ENCODE measurements at regions not wholly inside any gene's neighbourhood (a gene's known extent, or its start where the extent isn't known, plus 50 kb on each side); places are given as distances from the start of the nearest gene placed in this dataset.
"Not testable (repeated sequence)": the region's sequence is repeated elsewhere in the genome, so short reads cannot be mapped to it uniquely, and the experiment has no call there.

DNA sequence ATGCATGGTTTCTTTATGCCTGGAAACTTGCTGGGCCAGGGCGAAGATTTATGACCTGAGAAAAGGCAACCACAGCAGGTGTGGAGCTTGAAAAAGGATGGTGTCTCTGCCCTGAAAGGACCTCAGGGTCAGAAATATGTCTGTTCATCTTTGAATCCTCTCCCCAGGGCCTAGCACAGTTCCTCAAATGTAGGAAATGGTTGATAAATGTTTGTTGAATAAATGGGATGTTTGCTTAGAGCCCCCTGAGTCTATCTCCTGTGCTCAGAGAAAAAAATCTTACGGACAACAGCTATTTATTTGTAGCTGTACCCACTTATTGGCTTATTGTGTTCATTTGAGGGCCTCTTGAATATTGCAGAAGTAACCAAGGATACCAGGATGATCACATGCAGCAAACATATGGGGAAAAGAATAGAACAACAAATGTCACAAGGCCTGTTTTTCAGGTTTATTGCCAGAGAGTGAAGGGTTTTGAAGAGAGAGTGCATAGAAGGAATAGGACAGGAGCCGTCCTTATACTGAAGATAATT, 114.5 kb downstream of the KLF5 start:
- FAIRE-seq, result no peak

DNA sequence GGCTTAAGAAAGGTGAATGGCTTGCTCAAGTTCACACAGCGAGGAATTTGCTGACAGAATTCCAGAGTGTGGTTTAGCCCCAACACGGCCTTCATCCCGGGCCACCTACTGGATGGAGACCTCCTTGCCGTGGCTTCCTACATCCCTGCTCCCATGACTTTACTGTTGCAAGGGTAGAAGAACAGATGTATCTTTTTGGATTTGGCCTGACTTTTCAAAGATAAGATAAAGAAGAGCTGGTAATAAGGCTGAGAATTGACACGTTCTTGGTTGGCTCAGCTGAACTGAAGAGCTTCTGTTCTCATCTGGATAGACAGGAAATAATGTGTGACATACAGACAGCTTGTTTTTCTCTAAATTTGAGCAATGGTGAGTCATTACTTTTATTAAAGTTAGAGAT, 113.1 kb downstream of the KLF5 start:
- no peak for FAIRE-seq

DNA sequence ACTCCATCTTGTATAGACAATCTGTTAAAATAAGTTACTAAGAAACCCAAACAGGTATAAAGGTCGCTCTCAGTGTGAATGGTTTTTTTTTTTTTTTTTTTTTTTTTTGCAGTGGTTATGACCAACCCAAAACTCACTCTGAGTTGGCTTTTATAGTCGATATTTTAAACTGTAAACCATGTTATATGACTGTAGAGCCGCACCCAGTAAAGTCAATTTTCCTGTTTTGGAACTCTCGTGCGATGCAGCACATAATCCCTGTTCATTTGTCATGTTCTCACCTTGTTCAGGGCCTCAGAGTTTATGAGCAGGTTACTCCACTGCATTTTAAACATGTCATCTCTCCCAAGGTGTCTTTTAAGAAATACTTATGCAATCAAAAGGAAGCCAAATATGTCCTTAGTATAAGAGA, 112.5 kb downstream of the KLF5 start:
- FAIRE-seq, result no peak

DNA sequence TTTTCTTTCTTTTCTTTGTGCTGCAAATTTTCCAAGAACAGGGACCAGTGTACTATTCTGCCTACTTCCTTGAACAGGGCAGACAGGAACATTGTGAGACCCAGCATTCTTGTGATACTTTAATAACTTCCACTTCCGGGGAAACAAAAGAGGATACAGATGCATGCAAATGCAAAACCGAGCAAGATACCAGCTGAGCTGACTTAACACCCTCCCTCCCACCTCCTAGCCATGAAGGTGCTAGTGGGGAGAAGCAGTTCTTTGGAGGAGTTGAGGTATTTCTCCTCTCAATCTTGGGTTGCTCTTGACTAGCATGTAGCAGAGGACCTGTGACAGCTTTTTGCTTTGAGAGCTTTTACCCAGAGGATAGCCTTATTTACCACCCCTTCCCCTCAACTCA, 111.2 kb downstream of the KLF5 start:
- no peak for FAIRE-seq

DNA sequence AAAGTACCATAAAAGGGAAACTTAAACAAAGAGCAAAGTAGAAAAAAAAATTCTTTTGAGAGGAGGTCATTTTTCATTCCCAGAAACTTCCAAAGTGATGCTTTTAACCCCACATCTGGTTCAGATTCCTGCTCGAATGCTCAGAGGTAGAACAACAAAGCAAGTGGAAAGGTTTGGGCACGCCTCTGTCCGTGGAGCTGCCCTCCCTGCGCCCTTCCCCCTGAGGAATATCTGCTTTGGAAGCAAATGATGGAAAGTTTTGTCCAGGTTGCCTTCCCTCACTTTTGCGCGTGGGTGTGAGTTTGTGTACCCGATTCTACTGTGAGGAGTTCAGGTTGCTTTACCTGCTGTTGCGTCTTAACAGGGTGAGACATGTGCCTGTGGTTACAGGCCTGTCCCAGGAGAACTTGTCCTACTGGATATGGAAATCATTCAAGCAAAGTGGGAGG, 110.2 kb downstream of the KLF5 start:
- no peak for FAIRE-seq

DNA sequence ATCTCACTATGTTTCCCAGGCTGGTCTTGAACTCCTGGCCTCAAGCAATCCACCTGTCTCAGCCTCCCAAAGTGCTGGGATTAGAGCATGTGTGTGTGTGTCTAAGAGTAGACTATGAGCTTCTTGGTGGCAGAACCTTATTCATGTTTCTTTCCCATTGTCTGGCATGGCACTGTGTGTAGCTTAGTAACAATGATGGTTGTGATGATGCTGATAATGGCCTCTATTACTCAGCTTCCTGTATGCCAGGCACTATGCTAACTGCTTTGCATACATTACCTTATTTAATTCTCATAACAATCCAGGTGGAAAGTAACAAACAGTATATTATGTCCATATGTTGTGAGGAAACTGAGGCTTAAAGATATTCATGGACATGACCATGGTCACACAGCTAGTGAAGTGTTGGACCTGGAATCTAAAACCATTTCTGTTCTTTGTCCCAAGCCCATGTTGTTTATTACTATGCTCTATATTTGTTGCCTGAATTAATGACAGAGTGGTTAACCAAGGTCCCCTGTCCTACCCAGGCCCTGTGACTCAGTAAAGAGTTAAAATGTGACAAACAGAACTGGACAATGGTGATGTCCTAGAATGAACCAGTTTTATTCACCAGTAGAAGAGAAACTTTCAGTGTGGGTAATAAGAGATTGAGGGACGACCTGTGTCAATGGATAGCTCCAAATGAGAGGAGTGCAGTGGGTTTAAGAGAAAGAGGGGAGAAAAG, 109.6 kb downstream of the KLF5 start:
- FAIRE-seq, result no peak

DNA sequence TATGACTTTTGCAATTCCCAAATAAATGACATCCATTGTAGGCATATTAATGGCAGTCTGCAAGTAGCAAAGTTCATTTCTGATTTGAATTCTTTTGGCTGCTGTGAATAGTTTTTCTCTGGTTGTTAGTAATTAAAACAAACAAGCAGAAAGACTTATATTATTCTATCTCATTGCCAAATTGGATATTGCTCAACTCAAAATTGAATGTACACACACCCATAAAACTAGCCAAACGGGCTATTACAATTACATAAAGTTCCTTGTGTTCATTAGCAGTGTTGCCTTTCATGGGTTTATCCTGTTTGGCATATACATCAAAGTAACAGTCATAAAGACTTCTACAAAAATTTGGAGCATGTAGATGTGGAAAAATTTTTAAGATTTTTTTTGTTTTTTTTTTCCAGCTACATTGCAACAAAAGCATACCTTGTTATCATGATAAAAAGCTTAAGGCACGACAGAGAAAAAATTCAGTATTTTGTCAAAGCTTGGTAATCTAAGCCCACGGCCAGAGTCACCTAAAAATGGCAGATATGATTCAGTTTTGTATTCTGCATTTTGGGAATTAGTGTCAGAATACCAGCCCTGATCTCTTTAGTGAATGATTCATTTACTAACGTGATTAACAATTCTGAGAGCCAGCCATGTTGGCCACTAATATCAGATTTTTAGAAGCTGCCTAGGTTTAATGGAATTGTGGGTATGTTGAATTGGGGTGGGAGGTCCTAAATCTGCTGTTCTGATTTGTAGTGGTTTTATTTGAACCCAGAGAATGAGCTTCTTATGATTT, 108.4 kb downstream of the KLF5 start:
- no peak for FAIRE-seq

DNA sequence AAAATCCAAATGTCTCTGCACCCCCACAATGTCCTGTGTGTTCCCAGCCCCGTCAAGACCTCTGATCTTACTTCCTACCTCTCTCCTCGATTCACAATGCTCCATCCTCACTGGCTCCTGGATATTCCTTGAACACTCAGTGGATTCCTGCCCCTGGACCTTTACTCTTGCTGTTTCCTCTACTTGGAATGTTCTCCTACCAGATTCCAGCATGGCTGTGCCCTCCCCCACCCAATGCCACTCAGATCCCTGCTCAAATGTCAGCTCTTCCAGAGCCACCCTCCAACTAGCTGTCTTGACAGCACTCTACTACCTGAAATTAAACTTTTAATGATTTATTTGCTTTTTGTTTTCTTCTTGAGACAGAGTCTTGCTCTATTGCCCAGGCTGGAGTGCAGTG, 107.4 kb downstream of the KLF5 start:
- no peak for FAIRE-seq

DNA sequence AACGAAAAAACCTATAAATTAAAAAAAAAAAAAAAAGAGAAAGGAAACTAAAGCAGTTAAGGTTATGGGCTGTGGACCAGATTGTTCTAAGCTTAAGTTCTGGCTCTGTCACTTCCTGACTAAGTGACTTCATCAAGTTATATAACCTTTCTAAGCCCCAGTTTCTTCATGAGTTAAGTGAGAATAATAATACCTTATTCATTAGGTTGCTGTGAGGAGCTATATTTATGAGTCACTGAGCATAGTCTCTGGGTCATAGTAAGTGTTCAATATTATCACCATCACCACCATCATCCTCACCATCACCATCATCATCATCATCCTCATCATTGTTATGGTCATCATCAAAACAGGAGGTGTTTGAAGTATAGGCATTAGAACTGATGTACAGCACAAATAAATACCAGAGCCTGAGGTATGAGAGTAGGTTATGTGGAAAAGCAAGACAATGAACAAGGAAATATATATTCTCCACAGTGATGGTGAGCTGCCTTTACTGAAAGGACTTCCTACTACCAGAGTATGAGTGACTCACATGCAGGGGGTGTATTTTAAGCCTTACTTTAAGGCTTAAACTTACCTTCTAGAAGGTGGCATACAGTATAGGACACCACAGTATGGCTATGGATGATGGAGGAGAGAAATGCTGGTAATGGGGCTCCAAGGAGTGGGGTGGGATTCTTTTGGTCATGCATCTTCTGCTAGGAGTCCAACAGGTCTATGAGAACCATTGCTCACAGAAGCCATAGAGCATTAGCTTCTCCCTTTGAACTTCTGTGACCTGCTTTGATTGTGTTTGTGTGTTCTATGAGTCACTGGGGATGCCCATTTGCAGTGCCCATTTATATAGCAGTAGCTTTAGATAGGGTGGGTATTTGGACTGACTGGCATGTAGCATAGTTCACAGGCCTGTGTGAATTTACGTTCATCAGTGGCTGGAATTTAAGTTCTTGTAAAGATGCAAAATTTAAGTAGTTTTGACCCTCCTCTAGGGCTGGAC, 104.4 kb downstream of the KLF5 start:
- FAIRE-seq, result no peak

DNA sequence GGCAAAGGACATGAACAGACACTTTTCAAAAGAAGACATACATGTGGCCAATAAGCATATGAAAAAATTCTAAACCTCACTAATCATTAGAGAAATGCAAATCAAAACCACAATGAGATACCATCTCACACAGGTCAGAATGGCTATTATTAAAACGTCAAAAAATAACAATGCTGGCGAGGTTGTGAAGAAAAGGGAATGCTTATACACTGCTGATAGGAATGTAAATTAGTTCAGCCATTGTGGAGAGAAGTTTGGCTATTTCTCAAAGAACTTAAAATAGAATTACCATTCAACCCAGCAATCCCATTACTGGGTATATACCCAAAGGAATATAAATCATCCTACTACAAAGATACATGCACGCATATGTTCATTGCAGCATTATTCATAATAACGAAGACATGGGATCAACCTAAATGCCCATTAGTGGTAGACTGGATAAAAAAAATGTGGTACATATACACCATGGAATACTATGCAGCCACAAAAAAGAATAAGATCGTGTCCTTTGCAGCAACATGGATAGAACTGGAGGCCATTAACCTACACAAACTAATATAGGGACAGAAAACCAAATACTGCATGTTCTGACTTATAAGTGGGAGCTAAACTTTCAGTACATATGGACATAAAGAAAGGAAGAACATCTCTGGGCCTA, 101.7 kb downstream of the KLF5 start:
- FAIRE-seq, result not testable (repeated sequence)

DNA sequence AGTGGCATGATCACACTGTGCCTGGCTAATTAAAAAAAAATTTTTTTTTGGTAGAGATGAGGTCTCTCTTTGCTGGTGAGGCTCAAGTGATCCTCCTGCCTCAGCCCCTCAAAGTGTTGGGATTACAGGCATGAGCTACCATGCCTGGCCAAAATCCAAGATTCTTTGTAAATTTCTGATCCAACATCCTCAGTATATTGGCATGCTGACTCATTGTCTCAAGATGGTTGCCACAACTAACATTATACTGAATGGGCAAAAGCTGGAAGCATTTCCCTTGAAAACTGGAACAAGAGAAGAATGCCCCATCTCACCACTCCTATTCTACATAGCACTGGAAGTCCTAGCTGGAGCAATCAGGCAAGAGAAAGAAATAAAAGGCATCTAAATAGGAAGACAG, 100.0 kb downstream of the KLF5 start:
- no peak for FAIRE-seq

DNA sequence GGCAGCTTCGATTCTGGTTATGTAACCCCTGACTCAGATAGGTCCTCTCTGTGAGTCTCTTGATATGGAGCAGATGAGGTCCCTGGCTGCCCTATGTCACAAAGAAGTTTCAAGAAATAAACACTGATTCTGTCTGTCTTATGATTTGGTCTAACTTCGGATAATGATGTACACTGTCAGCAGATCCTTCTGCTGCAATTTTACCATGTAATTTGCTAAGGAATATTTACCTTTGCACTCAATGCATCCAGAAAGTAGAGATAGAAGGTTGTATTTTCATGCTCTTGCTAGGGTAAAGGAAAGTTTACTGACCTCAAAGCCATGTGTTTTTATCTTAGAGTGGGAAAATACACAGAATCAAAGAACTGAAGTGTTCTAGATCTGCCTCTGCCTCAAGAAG, 98.2 kb downstream of the KLF5 start:
- FAIRE-seq, result no peak

DNA sequence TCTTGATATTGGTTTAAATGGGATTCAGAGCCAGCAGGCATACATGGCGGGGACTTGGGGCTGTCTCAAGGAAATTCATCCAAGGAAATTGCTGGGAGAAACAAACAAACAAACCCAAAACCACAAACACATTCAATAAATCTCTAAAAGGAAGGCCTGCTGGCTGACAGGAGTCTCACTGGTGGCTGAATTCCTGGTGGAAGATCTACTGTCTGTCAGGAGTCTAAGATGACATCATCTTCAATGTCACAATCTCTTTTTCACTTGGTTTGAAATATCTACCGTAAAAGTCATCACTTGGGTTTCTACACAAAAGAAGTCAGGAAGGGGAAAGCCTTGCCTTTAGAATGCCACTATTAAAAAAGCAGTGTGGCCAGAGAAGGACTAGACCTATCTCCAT, 87.9 kb downstream of the KLF5 start:
- no peak for FAIRE-seq

DNA sequence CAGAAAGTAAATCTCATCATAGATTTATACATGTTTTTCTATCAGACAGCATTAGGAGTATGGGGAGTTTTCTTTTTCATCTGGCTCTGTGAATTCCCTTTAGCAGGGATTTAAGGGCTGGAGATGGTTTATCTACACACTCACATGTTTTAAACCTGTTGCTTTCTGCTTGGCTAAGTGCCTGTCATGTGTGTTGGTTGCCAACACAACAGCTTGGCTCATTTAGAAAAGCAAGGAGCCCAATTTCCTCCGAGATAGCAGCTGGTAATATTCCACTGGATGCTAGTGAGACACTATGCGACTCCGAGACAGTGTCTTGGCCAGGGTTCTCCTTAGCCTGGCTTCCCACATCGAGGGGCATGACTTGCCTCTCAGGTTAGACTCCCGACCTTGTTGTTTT, 83.3 kb downstream of the KLF5 start:
- FAIRE-seq, result no peak

DNA sequence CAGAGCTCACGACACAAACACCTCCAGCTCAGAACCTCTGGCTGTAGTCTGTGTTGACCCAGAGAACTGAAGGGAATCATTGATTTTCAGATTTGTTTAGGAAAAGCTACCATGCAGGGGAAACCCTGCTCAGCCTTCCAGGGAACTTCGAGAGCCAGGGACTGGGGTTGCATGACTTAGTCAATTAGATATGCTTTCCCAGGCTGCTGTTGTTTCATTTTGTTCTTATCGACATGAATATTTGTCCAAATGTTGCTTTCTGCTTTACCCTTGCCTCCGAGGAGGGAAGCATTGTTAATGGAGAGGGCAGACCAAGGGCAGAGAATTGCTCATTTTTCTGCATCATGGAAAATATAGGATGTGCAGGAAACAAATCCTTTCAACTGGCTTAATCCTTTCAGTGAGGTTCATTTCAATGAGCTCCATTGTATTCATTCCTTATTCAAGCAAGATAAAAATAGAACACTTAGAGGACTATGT, 82.5 kb downstream of the KLF5 start:
- FAIRE-seq, result no peak

DNA sequence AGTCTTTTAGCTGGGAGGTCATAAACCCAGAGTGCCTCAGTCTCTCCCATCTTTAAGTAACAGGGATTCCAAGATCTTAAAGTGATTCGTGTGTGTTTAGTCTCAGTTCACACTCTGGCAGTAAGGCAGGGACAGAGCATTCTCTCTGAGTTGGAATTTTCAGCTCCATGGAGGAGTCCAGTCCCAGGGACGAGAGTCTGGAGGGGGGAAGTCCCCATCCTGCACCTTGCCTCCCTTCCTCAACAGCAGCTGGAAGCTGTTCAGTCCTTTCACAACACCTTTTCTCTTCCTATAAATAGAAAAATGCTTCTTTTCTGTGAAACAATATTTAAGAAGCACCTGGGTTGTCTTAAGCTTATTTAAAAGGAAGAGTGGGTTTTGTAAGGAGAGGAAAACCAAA, 82.0 kb downstream of the KLF5 start:
- FAIRE-seq, result no peak

DNA sequence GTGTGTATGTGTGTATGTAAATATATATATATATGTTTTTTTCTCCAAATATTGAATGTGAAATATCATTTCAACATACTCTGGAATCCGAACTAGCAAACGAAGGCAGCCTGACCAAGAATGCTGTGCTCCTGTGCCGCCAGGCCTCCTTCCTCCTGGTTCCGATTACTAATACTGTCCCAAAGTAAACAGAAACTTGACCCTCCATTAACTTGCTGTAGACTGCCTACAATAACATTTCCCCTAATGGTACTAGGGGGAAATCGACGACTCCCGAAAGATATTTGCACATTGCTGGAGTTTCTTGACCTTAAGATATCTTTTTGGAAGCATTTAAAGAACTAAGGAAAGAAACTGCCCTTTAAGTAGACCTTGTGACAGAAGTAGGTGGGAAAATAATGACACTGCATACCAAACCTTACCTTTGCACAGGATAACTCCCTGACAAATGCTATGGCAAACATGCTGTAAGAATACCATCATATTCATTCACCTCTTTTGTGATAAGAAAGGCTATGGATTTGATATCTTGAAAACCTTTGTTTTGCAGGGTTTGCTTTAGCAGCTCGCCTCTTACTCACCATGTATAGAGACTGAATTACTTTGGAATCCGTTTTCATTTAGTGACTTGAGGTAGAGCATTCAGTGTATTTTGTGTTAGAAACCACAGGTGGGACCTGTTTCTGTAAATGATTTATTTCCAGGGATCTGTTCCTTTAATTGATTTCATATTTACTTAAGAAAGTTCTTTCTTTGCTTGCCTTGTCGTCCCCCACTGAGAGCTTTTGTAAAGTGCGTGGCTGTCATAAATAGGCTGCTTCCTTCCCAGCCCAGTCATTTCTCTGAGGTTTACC, 80.1 kb downstream of the KLF5 start:
- FAIRE-seq, result no peak

DNA sequence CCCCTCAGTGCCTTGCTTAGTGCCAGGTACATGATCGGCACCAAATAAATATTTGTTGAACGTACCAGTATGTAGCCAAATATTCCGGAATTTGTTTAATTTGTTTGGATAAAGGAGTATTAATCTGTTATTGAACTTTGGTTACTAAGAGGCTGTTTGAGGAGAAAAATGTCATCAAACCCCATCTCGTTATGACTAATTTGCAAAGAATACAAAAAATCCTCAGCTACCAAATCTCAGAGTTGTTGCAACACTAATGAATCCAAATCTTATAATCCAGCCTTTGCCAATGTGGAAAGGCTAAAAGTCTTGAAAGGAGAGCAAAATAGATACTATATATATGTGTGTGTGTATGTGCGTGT, 79.5 kb downstream of the KLF5 start:
- no peak for FAIRE-seq

DNA sequence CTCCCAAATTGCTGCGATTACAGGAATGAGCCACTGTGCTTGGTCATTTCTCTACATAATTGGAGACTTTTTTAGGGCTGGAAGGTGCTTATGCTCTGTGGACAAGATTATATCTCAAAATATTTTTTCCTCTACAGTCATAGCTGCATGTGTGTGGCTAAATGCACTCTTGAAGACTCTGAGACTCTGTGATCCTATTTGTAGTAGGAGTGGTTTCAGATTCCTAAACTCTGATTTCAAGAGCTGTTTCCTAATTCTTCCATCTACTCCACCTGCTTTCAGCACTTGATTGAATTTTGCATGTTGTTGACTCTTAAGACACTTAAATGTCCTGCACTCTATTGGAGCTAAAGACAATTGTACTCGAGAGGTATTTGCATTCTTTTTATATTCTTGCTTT, 78.0 kb downstream of the KLF5 start:
- no peak for FAIRE-seq

DNA sequence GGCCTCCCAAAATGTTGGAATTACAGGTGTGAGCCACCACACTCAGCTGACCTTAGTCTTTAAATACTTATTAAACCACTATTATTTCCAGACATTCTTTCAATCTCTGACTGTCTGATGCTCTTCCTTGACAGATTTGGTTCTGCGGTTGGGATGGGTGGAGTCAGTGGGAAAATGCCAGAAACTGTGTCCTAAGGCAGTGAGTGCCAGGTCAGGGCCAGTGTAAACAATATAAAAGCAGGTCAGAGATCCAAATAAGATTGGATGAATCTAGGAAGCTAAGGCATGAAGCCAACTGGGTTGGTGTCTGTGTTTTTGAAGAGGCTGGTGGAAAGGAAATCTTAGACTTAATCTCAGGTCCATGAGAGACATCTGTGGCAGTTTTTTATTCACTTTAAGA, 74.7 kb downstream of the KLF5 start:
- FAIRE-seq, result no peak

DNA sequence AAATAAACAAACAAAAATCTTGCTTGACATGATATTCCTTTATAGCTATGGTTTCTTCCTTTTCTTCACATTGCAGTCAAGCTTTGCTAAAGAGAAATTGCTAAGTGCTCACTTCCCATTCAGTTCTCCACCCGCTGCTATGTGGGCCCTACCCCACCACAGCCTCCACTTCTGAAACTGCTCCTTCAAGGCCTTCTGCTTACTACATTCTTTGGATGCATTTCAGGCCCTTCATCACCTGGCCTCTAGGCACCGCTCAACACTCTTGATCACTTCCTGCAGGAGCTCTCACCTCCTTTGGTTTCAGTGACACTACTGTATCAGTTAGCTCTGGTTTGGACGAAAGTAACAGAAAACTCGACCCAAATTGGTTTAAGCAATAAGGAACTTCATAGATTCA, 72.4 kb downstream of the KLF5 start:
- FAIRE-seq, result no peak
